Mucosa of gallbladder (tissue), 1 donor: ENCODE measurements at regions not wholly inside any gene's neighbourhood (a gene's known extent, or its start where the extent isn't known, plus 50 kb on each side); places are given as distances from the start of the nearest gene placed in this dataset.
"Not testable (repeated sequence)": the region's sequence is repeated elsewhere in the genome, so short reads cannot be mapped to it uniquely, and the experiment has no call there.

Source experiments
- DNase-seq: peaks from one replicate; pipeline ENCODE4 v3.0.0-alpha.2; 2020; ENCODE audit warnings: low spot score
- donor health status: DM: no; HTN: no; CAD: no.

DNA sequence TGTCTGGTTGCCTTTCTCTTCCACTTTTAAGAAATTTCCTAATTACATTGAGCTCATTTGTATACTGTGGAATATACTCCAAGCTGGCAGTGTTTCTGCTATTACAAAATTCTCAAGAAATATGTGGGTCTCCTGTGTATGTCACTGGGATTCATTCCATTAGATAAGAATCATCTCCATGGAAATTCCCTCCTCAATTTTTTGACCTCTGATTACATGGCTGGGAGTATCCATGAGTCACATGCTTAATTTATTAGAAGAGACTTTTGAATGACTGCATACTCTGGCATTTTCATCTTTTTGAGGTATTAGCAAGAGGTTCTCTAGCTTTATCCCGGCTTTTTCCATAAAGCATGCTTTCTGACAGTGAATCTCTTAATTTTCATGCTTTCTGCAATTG lies 665.5 kb upstream of the CNTNAP5 start:
- DNase-seq = no peak

DNA sequence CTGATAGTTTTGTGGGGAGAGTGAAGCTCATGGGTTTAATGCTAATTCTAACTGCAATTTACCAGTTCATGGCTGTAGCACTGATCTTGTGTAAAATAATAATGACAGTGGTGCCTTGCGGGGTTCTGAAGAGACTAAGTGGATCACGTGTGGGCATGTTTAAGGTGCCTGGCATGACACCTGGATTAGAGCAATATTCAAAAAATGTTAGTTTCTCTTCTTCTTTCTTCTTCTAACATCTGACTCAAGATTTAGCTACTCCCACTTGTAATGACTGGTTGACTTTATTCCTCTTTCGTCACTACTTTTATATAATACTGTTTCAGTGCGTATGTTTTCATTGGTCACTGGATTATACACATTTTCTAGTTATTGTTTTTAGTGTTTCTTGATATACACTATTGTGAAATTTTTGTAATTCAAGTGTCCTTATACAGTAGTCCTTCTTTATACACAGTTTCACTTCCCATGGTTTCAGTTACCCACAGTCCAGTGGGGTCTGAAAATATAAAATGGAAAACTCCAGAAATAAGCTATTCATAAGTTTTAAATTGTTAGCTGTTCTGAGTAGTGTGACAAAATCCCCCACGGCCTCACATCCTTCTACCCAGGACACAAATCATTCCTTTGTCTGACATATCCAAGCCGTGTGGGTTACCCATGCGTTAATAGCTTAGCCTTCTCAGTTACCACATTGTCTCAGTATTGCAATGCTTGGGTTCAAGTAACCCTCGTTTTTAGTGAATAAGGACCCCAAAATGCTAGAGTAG lies 662.2 kb upstream of the CNTNAP5 start:
- no peak for DNase-seq

DNA sequence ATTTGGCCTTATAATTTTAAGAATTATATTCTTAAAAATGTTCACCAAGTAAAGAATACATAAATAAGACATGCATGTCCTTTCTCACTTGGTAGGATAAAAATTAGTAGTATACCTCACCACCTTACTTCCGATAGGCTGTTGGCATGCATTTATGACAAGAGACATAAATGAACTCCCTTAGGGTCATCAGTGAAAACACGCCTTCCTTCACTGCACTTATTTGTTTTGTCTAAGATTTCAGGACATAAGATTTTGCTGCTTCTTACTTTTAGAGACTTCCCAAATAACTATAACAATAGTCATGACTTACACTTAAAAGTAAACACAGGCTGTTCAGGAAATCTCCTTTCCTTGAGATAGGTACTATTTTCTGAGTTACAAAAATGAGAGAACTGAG lies 661.3 kb upstream of the CNTNAP5 start:
- no peak for DNase-seq

DNA sequence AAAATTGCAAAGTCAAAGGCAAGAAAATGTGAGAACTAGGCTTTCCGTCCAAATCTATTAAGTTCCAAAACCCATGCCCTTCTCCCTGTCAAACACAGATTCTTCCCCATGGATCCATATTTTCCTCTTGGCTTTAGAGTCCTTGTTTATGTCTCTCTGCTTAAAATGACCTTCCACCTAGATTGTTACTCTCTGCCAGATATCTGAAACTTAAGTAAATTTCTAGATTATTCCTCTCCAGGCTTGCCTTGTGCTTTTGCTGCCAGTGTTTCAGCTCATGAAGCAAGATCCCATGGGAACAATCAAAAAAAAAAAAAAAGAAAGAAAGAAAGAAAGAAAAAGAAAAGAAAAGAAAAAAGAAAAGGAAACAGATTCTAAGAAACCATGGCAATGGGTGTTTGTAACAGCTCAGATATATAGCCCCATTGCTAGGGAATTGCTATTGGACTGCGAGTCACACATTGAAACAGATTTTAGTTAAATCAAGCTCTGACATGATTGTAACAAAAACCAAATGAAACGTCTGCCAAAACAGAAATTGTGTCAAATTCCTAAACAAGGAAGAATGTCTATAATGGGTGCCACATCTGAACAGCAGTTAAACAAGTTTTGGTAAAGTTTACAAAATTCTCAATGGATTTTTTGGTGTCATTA lies 660.7 kb upstream of the CNTNAP5 start:
- DNase-seq = no peak

DNA sequence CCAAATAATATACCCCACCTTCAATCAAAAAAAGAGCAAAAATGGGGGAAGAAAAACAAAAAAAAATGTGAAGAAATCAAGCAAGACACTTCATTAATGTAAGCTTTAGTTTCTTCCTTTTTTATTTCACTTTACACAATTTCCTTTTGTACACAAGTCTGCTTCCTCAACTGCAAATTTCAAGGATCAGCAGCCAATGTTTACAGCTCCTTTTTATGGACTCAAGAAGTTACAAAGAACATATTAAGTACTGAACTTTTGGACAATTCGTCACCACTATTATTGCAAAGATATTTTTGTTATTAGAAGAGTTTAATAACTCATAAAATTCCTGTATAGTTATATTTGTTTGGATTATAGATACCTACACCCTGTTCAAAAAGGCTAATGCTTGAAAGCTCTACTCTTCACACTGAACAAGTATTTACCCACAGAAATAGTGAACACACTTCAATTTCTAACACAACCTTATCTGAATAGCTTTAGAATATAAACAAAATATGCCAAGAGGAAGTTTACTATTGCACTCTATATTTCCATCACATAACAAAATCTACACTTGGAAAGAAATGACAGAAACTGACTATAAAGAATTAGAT lies 658.7 kb upstream of the CNTNAP5 start:
- no peak for DNase-seq

DNA sequence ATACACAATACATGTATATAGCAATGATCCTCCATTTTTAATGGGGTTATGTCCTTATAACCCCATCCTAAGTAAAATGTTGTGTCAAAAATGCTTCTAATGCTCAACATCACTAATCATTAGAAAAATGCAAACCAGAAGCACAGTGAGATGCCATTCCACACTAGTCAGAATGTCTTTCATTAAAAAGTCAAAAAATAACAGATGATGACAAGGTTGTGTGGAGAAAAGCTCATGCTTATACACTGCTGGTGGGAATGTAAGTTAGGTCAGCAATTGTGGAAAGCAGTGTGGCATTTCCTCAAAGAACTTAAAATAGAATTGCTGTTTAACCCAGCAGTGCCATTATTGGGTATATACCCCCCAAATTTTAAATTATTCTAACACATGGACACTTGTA lies 654.9 kb upstream of the CNTNAP5 start:
- no peak for DNase-seq

DNA sequence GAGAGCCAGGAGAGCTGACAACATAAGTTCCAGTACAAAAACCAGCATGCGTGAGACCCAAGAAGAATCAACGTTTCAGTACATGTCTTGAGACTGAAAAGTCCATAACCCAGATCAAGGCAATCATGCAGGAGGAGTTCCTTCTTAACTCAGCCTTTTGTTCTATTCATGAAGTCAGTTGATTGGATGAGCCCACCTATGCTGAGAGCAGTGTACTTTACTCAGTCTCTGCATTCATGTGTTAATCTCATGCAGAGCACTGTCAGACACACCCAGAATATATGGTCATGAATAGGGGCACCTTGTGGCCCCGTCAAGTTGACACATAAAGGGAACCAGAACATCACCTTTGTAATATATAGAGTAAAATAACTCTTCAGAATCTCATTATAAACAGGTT lies 653.6 kb upstream of the CNTNAP5 start:
- DNase-seq = no peak

DNA sequence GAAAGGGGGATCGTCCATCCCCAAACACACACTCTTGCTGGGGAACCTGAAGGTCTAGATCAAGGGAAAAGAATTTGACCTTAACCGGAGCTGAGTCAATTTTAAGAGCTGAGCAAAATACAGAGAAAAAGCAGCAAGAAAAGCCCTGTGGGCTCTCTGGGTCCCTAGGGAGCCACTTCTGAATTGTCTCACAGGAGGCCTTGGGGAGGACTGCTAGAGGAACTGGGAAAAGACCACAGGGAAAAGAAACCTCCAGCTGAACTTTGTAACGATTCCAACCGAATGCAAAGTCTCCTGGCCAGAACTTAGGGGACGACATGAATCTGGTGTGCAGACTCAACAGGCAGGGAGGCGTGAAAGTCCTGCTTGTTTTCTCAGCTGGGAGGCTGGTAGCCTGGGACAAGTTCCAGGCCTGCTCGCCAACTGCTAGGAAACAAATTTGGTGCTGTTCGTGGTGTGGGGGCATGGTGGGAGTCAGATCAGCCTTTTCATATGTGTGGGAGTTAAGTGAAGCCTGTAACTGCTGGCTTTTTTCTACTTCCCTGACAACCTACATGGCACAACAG lies 644.6 kb upstream of the CNTNAP5 start:
- DNase-seq = no peak

DNA sequence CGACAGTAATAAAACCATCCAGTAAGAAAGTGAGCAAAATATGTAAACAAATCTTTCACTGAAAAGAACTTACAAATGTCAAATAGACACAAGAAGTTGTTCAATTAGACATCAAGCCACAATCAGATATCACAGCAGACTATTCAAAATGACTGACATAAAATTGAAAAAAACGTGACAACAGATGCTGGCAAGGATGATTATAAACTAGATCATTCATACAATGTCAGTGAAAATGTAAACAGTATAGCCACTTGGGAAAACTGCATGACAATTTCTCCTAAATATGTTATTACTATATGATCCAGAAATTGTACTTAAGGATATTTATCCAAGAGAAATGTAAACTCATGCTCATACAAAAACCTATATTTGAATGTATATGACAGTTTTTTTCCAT lies 609.4 kb upstream of the CNTNAP5 start:
- no peak for DNase-seq

DNA sequence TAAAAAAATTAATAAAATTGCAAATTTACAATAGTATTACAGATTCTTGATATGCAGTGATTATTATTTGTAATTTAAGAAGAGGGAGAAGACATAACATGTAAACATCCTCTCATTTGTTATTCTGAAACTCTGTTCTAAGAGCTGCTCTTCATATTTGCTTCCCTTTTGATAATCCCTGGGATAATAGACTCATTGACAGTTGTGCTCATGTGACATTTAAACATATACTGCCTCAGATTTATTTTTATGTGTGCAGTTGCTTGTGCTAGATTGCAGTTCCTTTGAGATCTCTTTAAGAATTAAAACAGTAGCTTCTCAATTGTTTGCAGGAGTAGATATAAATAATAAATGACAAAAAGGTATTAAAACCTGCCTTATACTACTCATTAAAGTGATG lies 605.1 kb upstream of the CNTNAP5 start:
- DNase-seq = no peak

DNA sequence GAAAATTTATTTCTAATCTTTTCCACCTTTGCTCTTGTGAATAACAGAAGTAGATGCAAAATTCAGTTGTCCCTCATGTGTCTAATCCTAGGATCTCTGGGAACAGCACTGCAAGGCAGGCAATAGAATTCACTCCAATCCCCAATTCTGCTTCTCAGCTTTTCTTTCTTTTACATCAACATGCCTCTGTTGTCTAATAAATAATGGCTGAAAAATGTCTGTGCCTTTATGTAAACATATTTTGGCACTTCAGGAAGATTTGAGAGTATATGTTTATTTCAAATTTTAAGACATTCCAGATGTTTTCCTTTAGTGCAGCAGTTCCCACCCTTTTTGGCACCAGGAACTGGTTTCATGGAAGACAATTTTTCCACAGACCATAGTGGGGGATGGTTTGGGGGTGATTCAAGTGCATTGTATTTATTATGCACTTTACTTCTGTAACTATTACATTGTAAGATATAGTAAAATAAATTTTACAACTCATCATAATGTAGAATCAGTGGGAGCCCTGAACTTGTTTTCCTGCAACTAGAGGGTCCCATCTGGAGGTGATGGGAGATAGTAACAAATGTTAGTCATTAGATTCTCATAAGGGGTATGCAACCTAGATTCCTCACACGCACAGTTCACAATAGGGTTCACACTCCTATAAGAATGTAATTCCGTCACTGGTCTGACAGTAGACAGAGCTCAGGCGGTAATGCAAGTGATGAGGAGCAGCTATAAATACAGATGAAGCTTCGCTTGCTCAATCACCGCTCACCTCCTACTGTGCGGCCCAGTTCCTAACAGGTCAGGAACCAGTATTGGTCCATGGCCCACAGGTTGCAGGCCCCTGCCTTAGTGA lies 590.3 kb upstream of the CNTNAP5 start:
- DNase-seq = no peak

DNA sequence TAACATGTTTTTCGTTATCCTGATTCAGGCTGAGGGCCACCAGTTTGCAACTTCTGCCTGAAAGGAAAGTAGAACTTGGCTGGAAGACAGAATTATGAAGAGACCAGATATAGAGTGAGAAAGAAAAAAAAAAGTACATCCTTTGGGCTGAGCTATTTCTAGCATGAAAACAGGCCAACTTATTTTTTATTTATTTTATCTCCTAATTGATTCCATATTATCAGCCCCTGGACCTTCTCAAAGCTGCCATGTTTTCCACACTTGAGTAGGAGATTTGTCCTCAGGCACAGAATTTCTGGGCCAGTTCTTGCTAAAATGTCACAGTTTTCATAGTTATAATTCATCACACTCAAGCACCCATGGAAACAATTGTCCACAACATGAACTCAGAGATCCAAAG lies 586.8 kb upstream of the CNTNAP5 start:
- no peak for DNase-seq

DNA sequence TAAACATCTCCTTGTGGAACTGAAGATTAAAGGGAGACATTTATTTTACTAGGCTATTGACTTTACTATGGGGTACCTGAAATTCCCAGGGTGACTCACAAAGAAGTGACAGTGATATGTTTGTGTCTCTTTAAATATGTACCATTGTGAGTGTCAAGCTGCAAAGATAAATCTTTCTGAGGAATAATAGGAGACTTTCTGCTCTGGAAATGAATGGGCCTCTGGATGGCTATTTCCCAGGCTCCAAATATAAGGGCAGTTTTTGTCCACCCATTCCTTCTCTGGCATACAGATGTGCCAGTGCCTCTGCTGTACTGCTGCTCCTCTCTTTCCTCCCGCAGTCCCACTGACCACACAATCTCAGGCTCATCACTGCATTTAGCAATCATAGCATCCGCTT lies 586.4 kb upstream of the CNTNAP5 start:
- DNase-seq = no peak

DNA sequence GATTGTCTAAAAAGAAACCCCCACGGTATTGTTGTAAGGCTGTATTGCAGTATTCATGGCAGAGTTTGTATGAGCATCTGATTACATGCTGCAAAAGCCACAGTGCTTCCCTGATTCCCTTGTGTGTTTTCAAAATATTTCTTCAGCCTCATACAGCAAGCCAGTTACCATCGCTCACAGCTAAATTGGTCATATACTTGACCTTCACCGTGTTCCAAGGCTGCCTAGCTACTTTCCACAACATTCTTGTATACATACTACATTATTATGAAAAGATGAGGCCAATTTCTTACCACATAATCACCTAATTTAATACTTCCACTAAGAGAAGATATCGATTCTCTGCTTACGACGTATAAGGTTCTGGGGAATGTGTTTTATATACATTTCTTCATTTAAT lies 576.3 kb upstream of the CNTNAP5 start:
- DNase-seq = no peak

DNA sequence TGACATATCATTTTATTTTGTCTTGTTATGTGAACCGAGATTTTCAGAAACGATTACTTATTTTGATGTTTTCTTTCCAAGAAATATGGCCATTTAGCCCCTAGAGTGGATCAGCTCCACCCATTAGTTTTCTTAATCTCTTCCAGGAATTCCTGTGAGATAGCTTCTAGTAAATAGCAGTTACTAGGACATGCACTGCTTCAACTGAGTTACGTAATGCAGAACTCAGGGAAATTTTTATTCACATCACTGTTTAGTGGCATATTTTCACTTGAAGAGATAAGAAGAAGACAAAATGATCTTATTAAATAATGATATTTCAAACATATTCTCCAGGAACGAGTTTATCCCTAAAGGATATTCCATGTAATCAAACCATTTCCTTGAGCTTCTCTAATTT lies 573.5 kb upstream of the CNTNAP5 start:
- no peak for DNase-seq

DNA sequence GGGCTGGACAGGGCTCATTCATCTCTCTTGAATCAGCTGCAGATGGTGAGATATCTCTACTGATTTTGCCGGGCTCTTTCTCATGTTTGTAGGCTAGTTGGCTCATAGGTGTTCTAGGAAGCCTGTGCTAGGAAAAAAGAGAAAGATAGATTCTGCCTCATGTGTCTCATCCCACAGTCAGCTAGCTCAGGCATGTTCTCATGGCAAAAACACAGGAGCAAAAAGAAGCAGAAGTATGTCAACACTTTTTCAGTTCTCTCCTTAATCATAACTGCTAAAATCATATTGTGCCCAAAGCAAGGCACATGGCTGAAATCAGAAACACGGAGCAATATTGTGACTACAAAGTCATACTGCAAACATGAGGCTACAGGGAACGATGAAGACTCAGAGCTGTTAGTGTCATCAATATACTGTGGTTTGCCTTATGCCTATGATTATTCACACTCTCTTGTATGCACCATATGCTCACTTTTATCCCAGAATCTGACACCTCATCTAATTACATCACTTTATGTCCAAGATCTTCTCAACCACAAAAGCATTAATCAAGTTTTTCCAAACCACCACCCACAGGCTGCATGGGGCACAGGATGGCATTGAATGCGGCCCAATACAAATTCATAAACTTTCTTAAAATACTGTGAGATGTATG lies 571.9 kb upstream of the CNTNAP5 start:
- DNase-seq = no peak

DNA sequence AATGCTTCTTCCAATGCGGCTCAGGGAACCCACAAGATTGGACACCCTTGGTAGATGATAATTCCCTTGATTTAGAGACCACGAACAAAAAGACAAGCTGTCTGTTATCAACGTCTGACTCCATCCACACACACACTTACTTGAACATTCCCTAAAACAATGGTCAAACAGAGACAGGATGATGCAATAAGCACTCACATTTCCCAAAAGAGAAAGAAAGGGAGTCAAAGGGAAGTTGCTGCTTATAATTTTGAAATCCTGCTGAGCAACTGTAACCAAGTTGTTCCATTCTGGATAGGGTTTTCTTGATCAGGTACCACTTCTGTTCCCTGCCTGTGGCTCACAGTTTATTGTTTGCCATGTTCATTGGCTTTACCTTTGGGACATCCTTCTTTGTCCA lies 571.3 kb upstream of the CNTNAP5 start:
- no peak for DNase-seq

DNA sequence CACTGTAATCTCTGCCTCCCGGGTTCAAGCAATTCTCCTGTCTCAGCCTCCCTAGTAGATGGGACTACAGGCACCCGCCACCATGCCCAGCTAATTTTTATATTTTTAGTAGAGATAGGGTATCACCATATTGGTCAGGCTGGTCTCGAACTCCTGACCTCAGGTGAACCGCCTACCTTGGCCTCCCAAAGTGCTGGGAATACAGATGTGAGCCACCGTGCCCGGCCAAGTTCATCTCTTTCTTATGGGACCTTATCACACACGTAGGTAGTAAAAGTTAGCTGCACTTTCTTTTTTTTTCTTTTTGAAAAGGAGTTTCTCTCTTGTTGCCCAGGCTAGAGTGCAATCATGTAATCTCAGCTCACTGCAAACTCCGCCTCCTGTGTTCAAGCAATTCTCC lies 569.9 kb upstream of the CNTNAP5 start:
- not testable (repeated sequence) for DNase-seq

DNA sequence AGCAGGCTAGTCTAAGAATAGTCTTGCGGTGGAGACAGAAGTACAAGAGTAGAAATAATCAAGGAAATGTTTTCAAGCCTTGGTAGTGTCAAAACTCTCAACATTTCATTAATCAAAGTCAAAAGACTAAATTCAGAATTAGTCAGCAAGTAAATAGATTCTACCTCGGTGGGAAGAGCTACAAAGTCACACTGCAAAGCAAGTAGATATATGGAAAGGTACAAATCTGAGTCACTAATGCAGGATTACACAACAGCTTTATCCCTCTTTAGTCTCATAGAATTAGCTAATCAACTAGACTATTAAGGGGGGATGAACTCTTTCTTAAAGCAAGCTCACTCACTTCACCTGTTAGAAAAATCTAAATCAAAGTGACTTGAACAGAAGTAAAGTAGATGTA lies 568.7 kb upstream of the CNTNAP5 start:
- DNase-seq = no peak

DNA sequence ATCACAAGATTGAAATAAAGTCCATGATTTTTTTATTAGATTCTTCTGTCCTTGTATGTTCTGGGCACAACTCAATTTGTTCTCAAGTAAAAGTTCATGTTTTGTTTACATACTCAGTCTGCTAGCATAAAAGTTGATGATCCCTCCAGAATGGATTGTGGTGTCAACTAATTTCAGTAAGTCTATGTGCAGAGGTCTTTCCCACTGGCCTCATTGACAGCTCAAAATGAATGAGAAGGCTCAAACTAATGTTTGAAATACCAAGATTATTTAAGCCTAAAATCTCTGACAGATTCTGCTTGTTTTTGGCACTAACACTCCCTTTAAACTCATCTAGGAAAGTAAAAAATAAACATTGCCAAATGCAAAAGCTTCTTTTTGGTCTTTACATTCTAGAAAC lies 561.2 kb upstream of the CNTNAP5 start:
- DNase-seq = no peak

DNA sequence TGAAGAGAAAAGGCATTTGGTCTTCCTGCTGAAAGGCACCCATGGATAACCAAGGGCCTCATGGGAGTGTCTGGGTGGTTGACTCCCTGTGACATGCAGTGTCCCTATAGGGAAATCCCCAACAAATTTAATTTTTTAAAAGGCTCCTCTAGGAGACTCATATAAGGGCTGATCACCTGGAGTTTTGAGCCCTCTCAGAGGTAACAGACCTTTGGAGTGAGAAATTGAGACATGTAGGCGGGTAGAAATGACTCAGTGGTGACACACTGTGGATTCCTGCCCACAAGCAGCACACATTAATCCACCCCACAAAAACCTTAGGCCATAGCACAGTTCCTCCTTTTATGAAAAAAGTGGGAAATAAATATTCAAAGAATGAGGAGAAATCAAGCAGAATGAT lies 557.0 kb upstream of the CNTNAP5 start:
- no peak for DNase-seq

DNA sequence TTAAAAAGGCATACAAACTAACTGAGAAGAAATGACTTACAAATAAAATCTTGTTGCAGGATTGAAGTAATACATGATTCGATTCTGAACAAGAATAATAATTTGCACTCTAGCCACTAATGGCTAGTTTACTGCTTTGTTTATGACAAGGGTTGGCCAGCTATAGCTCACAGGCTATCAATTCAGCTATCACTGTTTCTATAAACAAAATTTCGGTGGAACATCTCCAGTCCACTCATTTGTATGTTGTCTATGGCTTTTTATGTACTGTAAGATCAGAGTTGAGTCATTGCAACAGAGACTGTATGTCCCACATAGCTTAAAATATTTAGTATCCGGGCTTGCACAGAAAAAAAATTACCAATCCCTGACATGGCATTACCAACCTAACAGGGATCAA lies 543.7 kb upstream of the CNTNAP5 start:
- DNase-seq = no peak
